HuH-7.5 (cell line): ENCODE measurements at regions not wholly inside any gene's neighbourhood (a gene's known extent, or its start where the extent isn't known, plus 50 kb on each side); places are given as distances from the start of the nearest gene placed in this dataset.

Experiments
- DNase-seq: peaks from one replicate; pipeline ENCODE4 v3.0.0; 2011; ENCODE audit warnings: low spot score

- no peak for DNase-seq
Measured at GRCh38 chr7:17608114-17608833, 309.8 kb downstream of the AHR start.

GRCh38 chr7:17611611-17612010 lies 313.2 kb downstream of the AHR start:
- DNase-seq = no peak

GRCh38 chr7:17613338-17614041 lies 315.0 kb downstream of the AHR start:
- no peak for DNase-seq

- no peak for DNase-seq
Measured at GRCh38 chr7:17617380-17617779, 318.9 kb downstream of the AHR start.

- DNase-seq = no peak
Measured at GRCh38 chr7:17617857-17618651, 319.6 kb downstream of the AHR start.

- peak; percentile 19 for DNase-seq
Measured at GRCh38 chr7:17618652-17618974, 320.2 kb downstream of the AHR start.

GRCh38 chr7:17619196-17619818 lies 320.9 kb downstream of the AHR start:
- no peak for DNase-seq

GRCh38 chr7:17620566-17620965 lies 319.7 kb downstream of the SNX13 start:
- no peak for DNase-seq

- no peak for DNase-seq
Measured at GRCh38 chr7:17622451-17622850, 317.8 kb downstream of the SNX13 start.

GRCh38 chr7:17623546-17624185 lies 316.6 kb downstream of the SNX13 start:
- DNase-seq = no peak

- DNase-seq = no peak
Measured at GRCh38 chr7:17624379-17624778, 315.9 kb downstream of the SNX13 start.

- no peak for DNase-seq
Measured at GRCh38 chr7:17625043-17625442, 315.3 kb downstream of the SNX13 start.

GRCh38 chr7:17626235-17626634 lies 314.1 kb downstream of the SNX13 start:
- no peak for DNase-seq

GRCh38 chr7:17631061-17631460 lies 309.2 kb downstream of the SNX13 start:
- no peak for DNase-seq

- DNase-seq = no peak
Measured at GRCh38 chr7:17632384-17632783, 307.9 kb downstream of the SNX13 start.

GRCh38 chr7:17633067-17633466 lies 307.2 kb downstream of the SNX13 start:
- DNase-seq = no peak

GRCh38 chr7:17638727-17639126 lies 301.6 kb downstream of the SNX13 start:
- no peak for DNase-seq

- no peak for DNase-seq
Measured at GRCh38 chr7:17640730-17641377, 299.4 kb downstream of the SNX13 start.

GRCh38 chr7:17645500-17645899 lies 294.8 kb downstream of the SNX13 start:
- DNase-seq = no peak

GRCh38 chr7:17646253-17646956 lies 293.9 kb downstream of the SNX13 start:
- DNase-seq = no peak

GRCh38 chr7:17651341-17651740 lies 289.0 kb downstream of the SNX13 start:
- no peak for DNase-seq
